Esophagus mucosa (tissue), 1 donor: ENCODE measurements at regions not wholly inside any gene's neighbourhood (a gene's known extent, or its start where the extent isn't known, plus 50 kb on each side); places are given as distances from the start of the nearest gene placed in this dataset.
"Not testable (repeated sequence)": the region's sequence is repeated elsewhere in the genome, so short reads cannot be mapped to it uniquely, and the experiment has no call there.

Experiments
- ATAC-seq: fragments of 200-7000 bp; cut with Tn5 transposase; one replicate; pipeline ENCODE4 v1.9.1; 2020
- donor health status: DM: yes; HTN: yes; CAD: no.

DNA sequence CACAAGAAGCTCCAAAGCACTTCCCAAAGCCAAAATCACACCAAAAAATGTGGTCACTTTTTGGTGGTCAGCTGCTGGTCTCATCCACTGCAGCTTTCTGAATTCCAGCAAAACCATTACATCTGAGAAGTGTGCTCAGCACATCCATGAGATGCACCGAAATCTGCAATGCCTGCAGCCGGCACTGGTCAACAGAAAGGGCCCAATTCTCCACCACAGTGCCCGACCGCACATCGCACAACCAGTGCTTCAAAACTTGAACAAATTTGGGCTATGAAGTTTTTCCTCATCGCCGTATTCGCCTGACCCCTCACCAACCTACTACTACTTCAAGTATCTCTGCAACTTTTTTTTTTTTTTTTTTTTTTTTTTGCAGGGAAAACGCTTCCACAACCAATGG is 89.9 kb upstream of the LUZP2 start:
- no peak for ATAC-seq

DNA sequence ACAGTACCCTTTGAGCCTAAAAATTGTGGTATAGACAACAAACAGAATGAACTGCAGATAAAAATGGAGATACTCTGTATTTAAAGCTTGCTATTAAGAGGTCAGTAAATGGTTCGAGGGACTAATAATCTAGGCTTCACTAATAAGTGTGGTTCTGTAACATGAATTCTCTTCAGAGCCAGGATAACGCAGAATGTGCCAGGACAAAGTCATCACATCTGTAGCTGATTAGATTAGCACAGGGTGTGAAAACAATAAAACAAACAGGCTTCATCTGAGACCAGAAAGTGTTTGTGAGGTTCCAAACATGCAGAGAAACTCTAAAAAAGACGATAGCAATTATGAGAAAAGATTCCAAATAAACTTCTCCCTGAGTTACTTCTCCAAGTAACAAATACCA is 89.1 kb upstream of the LUZP2 start:
- ATAC-seq: no peak

DNA sequence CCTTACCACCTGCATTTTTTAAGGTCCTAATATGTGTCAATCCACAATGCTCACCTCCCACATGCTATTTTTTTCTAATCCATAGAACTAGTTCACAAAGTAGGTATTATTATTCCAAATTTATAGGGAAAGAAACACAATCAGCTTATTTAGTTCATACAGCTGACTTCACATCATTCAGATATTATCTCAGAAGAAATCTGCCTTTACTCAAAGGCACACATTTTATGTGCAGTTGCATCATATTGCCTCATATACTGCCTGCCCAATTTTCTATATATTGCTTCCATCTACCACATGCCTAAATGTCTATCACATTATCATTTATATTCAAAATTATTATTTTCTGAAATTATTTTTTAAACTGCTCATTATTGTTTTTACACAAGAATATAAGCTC is 88.7 kb upstream of the LUZP2 start:
- ATAC-seq: no peak

GRCh38 chr11:24411791-24412190 is 85.1 kb upstream of the LUZP2 start:
- no peak for ATAC-seq

DNA sequence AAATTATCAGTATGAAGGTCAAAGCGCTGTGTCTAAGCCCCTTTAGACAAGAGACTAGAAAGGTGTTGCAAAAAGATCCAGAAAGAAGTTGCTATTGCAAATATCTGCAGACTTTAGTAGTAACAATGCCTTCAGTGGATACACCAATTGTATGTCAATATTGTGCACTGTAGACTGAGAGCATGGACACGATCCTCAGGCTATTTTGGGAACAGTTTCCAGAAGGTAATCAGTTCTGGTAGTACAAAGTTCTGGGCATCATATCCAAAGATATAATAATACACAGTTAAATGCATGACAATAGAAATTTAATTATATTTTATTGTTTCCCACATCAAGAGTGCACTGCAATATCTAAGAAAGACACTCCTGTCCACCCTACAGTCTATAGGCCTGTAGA is 84.1 kb upstream of the LUZP2 start:
- ATAC-seq: no peak

- ATAC-seq: no peak
Observed at GRCh38 chr11:24413391-24413790, 83.5 kb upstream of the LUZP2 start.

DNA sequence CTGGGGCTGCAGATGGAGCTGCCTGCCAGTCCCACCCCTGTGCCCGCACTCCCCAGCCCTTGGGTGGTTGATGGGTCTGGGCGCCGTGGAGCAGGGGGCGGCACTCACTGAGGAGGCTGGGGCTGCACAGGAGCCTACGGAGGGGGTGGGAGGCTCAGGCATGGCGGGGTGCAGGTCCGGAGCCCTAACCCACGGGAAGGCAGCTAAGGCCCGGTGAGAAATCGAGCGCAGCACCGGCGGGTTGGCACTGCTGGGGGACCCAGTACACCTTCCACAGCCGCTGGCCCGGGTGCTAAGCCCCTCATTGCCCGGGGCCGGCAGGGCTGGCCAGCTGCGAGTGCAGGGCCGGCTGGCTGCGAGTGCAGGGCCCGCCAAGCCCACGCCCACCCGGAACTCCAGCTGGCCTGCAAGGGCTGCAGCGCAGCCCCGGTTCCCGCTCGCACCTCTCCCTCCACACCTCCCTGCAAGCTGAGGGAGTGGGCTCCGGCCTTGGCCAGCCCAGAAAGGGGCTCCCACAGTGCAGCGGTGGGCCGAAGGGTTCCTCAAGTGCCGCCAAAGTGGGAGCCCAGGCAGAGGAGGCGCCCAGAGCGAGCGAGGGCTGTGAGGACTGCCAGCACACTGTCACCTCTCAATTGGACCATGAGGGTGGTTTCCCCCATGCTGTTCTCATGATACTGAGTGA is 80.8 kb upstream of the LUZP2 start:
- ATAC-seq: not testable (repeated sequence)

- ATAC-seq: no peak
Observed at GRCh38 chr11:24421766-24422165, 75.1 kb upstream of the LUZP2 start.

DNA sequence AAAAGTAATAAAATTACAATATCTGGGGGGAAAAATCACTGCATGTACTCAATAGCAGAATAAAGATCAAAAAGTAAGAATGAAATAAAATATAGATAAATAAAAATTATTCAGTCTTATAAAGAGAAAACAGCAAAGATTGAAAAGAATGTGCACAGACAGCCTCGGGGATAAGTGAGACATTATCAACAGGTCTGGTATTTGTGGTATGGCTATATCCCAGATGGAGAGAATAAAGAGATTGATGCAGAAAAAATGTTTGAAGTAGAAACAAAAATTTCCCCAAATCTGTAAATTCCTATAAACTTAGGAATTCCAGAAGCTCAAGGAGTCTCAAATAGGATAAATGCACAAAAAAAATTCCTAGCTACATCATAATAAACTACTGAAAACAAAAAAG is 74.5 kb upstream of the LUZP2 start:
- ATAC-seq: no peak

GRCh38 chr11:24437123-24437522 is 59.7 kb upstream of the LUZP2 start:
- no peak for ATAC-seq
